ENCODE measurements at regions not wholly inside any gene's neighbourhood (a gene's known extent, or its start where the extent isn't known, plus 50 kb on each side); places are given as distances from the start of the nearest gene placed in this dataset.

- no peak for DNase-seq
These were observed 165.9 kb upstream of the ID2 start for GRCh38 chr2:8515864-8516533.

GRCh38 chr2:8517850-8518498 lies 163.9 kb upstream of the ID2 start:
- DNase-seq: no peak

- no peak for DNase-seq
These were observed 162.7 kb upstream of the ID2 start for GRCh38 chr2:8518979-8519668.

GRCh38 chr2:8520791-8521344 lies 161.0 kb upstream of the ID2 start:
- no peak for DNase-seq

GRCh38 chr2:8522687-8523086 lies 159.2 kb upstream of the ID2 start:
- no peak for DNase-seq

GRCh38 chr2:8524388-8524787 lies 157.5 kb upstream of the ID2 start:
- no peak for DNase-seq

GRCh38 chr2:8524823-8525222 lies 157.0 kb upstream of the ID2 start:
- DNase-seq: no peak

- DNase-seq: no peak
These were observed 156.6 kb upstream of the ID2 start for GRCh38 chr2:8525236-8525581.

- DNase-seq: no peak
These were observed 156.1 kb upstream of the ID2 start for GRCh38 chr2:8525582-8526402.

- DNase-seq: no peak
These were observed 155.5 kb upstream of the ID2 start for GRCh38 chr2:8526403-8526696.

- no peak for DNase-seq
These were observed 154.8 kb upstream of the ID2 start for GRCh38 chr2:8527031-8527430.

- no peak for DNase-seq
These were observed 154.2 kb upstream of the ID2 start for GRCh38 chr2:8527676-8528075.

GRCh38 chr2:8528863-8529262 lies 153.0 kb upstream of the ID2 start:
- DNase-seq: no peak

GRCh38 chr2:8529706-8530277 lies 152.1 kb upstream of the ID2 start:
- no peak for DNase-seq

GRCh38 chr2:8531481-8531880 lies 150.4 kb upstream of the ID2 start:
- no peak for DNase-seq

GRCh38 chr2:8532438-8532837 lies 149.4 kb upstream of the ID2 start:
- DNase-seq: no peak

GRCh38 chr2:8533923-8534322 lies 147.9 kb upstream of the ID2 start:
- DNase-seq: no peak

GRCh38 chr2:8534386-8534728 lies 147.5 kb upstream of the ID2 start:
- DNase-seq: no peak

GRCh38 chr2:8534729-8535468 lies 147.0 kb upstream of the ID2 start:
- no peak for DNase-seq

GRCh38 chr2:8535469-8535795 lies 146.4 kb upstream of the ID2 start:
- no peak for DNase-seq

GRCh38 chr2:8535821-8536685 lies 145.8 kb upstream of the ID2 start:
- peak; percentile 44 for DNase-seq

Measured in fibroblast of skin of scalp (primary cell).